ENCODE measurements at regions not wholly inside any gene's neighbourhood (a gene's known extent, or its start where the extent isn't known, plus 50 kb on each side); places are given as distances from the start of the nearest gene placed in this dataset.

GRCh38 chr10:85545874-85546273 lies 820.7 kb downstream of the GRID1 start:
- DNase-seq (ENCODE audit: low read depth), result no peak

DNA sequence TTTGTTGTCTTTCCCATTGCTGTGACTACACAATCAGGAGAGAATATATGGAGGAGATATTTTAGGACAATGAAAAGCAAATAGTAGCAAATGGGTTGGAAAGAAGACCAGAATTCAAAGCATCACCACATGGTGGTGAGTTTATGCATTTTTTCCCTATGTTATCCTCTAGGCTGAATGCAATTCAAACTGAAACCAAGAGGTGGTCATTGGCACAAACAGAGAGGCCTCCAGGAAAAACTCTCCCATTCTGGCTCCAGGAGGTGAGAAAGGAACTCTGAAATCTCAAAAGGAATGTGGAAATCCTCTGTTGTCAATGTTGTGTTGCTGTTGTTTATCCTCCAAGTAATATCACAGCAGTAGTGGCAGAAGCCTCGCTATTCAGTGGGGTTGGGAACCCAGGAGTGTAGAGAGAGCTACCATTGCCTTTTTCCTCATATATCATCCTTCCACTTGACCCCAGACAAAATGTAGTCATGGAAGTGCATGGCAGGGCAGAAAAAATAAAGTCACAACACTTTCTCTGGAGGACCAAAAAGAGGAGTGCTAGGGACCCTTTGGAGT lies 819.1 kb downstream of the GRID1 start:
- DNase-seq (ENCODE audit: low read depth), result no peak

- DNase-seq (ENCODE audit: low read depth), result peak; percentile 38
Observed at GRCh38 chr10:85548034-85548433, 818.6 kb downstream of the GRID1 start.
